IgD-negative memory B cell (primary cell): ENCODE measurements at regions not wholly inside any gene's neighbourhood (a gene's known extent, or its start where the extent isn't known, plus 50 kb on each side); places are given as distances from the start of the nearest gene placed in this dataset.

Experiments
- H3K27ac Mint-ChIP-seq, 3 donors: one replicate each; pipeline ENCODE4 v1.8.0; 2020 to 2022; ENCODE audit warnings: mild to moderate bottlenecking in 3 of 3, mixed read lengths in 3 of 3, moderate library complexity in 1 of 3
- H3K27me3 Mint-ChIP-seq: one replicate; pipeline ENCODE4 v1.8.0; 2021; ENCODE audit warnings: mixed read lengths
- H3K36me3 Mint-ChIP-seq: one replicate; pipeline ENCODE4 v1.8.0; 2020; ENCODE audit warnings: mild to moderate bottlenecking, mixed read lengths
- H3K4me1 Mint-ChIP-seq, 3 donors: one replicate each; pipeline ENCODE4 v1.8.0; 2020 to 2022; ENCODE audit warnings: mixed read lengths in 3 of 3, mild to moderate bottlenecking in 1 of 3
- H3K4me3 Mint-ChIP-seq, 4 donors: one replicate each; pipeline ENCODE4 v1.8.0; 2020 to 2022; ENCODE audit warnings: mild to moderate bottlenecking in 4 of 4, mixed read lengths in 4 of 4, moderate library complexity in 3 of 4
- H3K9me3 Mint-ChIP-seq, 3 donors: one replicate each; pipeline ENCODE4 v1.8.0; 2020 to 2021; ENCODE audit warnings: mixed read lengths in 3 of 3, mild to moderate bottlenecking in 1 of 3

DNA sequence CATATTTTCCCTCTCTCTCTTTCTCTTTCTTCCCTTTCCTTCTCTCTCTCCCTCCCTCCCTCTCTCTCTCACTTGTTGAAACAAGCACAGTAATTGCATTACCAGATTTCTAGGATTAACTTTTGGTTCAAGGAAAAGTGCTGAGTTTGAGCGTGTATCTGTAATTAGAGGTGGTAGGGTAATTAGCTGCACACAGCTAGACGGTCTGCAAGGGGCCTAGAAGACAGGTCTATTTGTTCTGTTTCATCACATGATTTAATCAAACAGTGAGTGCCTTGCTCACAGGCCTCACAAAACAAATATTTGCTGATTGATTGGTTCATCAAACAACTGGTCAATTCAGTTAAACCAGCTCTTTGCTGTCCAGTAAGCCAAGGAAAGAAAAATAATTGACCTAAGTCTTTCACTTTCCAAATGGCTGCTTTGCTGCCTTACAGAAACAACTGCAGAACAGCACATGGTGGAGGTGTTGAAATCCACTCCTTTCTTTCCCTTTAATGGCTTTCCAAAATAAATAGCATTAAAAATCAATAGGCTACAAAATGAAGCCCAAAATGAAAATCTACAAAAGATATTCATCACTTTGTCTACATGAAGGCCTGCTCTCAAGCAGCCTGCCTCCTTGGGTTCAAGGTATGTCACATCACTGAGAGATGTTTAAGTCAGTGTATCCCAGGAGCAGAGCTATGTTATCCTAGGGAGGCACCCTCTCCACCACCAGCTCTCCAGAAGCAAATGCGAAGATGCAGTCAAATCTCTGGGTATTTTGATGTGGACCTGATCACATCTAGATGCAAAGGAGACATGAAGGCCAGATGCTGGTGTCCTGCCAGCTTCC is 264.4 kb upstream of the SIX2 start:
- H3K9me3 Mint-ChIP-seq: no peaks in the 10 kb centered on the region
- no peak overlapping the region for H3K27ac Mint-ChIP-seq
- H3K36me3 Mint-ChIP-seq: no peaks in the 10 kb centered on the region
- peaks cover 14% of the 10 kb centered on the region for H3K27me3 Mint-ChIP-seq
- H3K4me1 Mint-ChIP-seq: no peaks in the 10 kb centered on the region
- no peak overlapping the region for H3K4me3 Mint-ChIP-seq

DNA sequence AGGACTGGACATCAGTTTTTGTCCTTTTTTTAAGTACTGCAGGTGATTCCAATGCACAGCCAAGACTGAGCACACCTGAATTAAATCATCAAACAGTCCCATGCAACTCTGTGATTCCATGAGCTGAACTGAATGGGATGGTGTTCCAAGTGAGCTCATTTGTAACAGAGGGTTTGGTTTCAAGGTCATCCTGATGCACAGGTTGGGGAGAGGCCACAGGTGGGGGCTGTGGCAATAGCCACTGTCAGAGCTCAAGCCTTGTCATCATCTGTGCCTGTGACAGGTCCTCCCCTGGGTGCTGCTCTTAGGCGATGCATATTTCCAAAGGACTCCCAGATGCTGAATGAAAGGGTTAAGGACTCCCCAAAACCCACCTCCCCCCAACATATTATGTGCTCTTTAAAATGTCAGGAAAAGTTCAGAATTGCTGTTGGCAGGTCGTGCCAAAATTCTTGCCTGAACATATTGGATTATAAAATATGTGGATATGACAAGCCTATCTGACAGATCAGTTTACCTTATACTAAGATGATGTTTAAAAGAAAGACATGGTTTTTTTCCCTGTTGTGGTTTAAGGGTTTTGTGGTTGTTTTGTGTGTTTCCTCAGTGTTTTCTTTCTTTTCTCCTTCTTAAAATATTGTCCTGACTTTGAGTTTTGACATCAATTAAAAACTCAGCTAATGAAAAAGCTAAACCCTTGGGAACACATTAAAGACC is 263.5 kb upstream of the SIX2 start:
- no peaks in the 10 kb centered on the region for H3K9me3 Mint-ChIP-seq
- no peak overlapping the region for H3K4me3 Mint-ChIP-seq
- H3K27me3 Mint-ChIP-seq: peaks cover 14% of the 10 kb centered on the region
- no peaks in the 10 kb centered on the region for H3K36me3 Mint-ChIP-seq
- H3K4me1 Mint-ChIP-seq: no peaks in the 10 kb centered on the region
- no peak overlapping the region for H3K27ac Mint-ChIP-seq

DNA sequence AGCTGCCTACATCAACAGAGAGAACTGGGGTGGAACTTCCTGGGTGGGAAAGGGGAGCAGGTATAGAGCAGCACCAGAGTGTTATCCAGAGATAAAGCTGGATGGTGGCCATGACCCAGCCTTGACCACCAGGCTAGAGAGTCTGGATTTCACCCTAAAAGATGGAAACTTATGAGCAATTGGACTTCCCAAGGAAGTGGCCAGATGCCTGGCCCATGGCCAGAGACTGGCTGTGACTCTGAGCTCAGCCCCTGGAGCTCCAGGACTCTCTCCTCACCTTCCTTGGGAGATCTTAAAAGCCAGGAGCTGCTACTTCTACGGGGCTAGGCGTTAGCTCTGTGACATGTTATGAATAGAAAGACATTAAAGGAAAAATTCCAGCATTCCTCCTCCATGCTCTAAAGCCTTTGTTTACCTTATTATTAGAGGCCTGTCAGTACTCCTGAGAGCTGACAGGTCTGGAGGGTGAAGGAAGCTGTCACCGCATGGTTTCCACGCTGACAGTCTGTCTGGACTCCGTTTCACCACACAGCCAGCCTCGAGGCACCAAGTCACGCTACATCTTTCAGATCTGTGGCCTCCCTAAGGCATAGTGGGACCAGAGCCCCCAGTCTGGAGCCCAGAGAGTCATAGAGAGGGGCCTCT is 260.0 kb upstream of the SIX2 start:
- H3K36me3 Mint-ChIP-seq: no peaks in the 10 kb centered on the region
- peaks cover 15% of the 10 kb centered on the region for H3K27me3 Mint-ChIP-seq
- H3K4me1 Mint-ChIP-seq: no peaks in the 10 kb centered on the region
- no peak overlapping the region for H3K4me3 Mint-ChIP-seq
- peaks cover 0 to 2% (median 0%) of the 10 kb centered on the region in 3 donors for H3K9me3 Mint-ChIP-seq
- H3K27ac Mint-ChIP-seq: peak overlapping the region in 1 of 3 donors; percentile 17

DNA sequence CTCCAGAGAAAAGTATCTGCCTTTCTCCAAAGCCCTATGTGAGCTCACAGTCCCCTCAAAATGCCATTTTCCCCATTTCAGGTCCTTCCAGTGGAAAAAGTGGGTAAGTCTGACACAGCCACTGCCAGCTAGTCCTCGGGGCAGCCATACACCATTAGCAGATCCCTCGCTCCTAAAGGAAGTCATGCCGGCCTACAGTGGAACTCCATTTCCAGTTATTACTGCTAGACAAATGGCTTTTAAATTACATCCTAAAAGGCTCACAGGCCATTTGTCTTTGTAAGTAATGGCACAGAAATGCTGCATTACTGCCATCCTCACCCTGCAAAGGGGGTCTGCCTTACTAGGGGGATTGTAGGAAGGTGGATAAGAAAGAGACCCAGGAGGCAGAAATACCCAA is 259.4 kb upstream of the SIX2 start:
- Mint-ChIP-seq H3K27me3 (peaks cover 18% of the 10 kb centered on the region), H3K27ac (no peak overlapping the region), H3K9me3 (peaks cover 0 to 2% (median 0%) of the 10 kb centered on the region in 3 donors)

DNA sequence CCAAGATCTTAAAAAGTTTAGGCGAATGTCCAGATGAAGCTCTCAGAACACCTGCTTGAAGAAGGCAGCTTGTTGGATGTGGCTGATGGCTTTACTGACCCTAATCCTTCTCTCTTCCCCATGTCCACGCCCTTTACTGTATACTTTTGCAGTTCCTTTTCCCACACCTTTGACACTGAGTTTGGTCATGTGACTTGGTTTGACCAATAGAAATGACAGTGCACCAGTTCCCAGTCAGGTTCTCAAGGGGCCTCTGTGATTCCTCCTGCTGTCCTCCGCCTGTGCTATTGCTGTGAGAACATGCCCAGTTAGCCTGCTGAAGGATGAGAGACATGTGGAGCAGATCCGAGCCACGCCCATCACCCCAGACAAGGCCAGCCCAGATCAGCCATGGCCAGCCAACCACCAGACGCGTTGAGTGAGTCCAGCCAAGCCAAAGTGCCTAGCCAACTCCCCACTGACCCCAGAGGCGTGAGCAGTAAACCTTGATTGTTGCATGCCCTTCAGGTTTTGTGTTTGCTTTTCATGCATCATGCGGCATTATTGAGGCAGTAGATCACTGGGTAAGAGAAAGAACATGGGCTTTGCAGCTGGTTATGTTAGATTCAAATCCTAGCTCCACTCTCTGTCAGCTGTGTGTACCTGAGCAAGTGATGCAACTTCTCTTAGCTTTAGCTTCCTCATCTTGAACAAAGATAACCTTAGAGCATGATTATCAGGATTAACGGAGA is 258.0 kb upstream of the SIX2 start:
- no peaks in the 10 kb centered on the region for H3K36me3 Mint-ChIP-seq
- H3K9me3 Mint-ChIP-seq: peaks cover 0 to 2% (median 0%) of the 10 kb centered on the region in 3 donors
- H3K27me3 Mint-ChIP-seq: peaks cover 20% of the 10 kb centered on the region
- no peak overlapping the region for H3K4me3 Mint-ChIP-seq
- no peak overlapping the region for H3K27ac Mint-ChIP-seq
- H3K4me1 Mint-ChIP-seq: peaks cover 0 to 4% (median 0%) of the 10 kb centered on the region in 3 donors

More for the DNA sequence above, 259.4 kb upstream of the SIX2 start:
- no peaks in the 10 kb centered on the region for H3K4me1 Mint-ChIP-seq
- no peak overlapping the region for H3K4me3 Mint-ChIP-seq
- H3K36me3 Mint-ChIP-seq: no peaks in the 10 kb centered on the region

DNA sequence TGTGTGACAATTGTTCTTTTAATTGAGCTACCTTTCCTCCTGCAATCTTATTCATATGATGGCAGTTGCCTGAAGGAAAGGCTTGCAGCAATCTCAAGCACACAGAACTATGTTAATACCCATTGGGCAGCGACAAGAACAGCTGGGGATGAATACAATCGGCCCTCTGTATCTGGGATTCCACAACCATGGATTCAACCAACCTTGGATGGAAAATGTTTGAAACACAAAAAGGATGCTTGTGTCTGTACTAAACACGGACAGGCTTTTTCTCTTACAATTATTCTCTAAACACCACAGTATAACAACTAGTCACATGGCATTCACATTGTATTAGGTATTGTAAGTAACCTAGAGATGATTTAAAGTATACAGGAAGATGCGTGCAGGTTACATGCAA is 256.1 kb upstream of the SIX2 start:
- Mint-ChIP-seq H3K36me3 (no peaks in the 10 kb centered on the region), H3K4me3 (no peak overlapping the region), H3K4me1 (peaks cover 0 to 4% (median 0%) of the 10 kb centered on the region in 3 donors), H3K27me3 (peaks cover 11% of the 10 kb centered on the region), H3K27ac (no peak overlapping the region), H3K9me3 (peaks cover 0 to 2% (median 0%) of the 10 kb centered on the region in 3 donors)

DNA sequence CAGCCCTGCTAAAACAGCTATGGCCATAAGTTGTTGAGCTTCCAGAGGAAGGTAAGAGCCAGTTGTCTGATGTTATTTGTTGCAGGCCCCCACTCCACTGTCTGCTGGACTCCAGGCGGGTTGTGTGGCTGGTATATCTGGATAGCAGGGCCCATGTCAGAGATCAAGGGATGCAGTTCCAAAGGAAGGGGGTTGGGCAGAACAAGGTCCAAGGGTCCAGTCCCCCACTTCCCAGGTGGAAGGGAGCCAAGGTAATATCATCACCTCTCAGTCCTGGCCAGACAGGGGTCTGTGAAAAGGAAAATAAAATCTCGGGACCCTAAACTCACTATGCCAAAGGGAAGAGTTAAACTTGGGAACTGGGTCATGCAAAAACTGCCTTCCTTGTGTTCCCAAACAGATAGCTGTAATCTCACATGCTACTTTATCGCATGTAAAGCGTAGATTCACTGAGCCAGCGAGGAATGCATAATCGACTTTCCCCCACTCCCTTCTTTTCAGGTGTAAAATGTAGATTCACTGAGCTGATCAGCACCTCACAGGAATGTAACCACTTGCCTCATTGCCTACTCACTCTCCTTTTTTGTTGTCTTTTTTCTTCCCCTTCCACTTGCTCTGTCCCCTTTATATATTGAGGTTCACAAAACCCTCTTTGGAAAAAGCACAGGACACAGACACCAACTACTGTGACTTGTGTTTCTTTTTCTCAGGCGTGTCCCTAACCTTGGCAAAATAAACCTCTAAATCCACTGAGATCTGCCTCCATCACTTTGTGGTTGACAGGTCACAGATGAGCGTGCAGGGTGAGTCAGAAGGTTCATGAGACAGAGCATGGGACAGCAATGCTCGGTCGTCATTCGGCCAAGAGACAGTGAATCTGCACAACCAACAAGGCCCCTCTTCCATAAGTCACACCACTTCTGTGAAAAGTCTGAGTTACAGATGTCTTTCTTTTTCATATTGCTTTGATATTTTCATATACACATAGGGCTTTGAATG is 255.3 kb upstream of the SIX2 start:
- H3K36me3 Mint-ChIP-seq: no peaks in the 10 kb centered on the region
- H3K4me3 Mint-ChIP-seq: no peak overlapping the region
- H3K4me1 Mint-ChIP-seq: peaks cover 0 to 4% (median 0%) of the 10 kb centered on the region in 3 donors
- H3K27ac Mint-ChIP-seq: no peak overlapping the region
- peaks cover 0 to 2% (median 0%) of the 10 kb centered on the region in 3 donors for H3K9me3 Mint-ChIP-seq
- H3K27me3 Mint-ChIP-seq: peaks cover 11% of the 10 kb centered on the region

DNA sequence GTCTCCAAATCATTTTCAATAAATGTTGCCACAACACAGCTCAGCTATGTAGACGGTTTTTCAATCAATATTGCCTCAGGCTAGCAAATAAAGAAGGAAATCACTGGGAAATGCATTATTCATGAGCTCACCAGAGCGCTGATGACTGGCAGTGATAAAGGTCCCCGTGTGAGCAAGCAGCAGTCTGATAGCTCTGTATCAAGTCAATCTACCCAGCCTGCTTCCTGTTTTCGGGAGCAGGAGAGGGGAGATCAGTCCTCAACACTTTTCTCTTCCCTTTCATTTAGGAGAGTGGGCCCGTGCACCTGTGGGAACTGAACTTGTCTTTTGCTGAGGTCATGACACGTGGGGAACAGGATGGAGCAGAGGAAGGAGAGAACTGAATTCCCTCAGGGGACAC is 253.9 kb upstream of the SIX2 start:
- H3K36me3 Mint-ChIP-seq: no peaks in the 10 kb centered on the region
- H3K4me1 Mint-ChIP-seq: peaks cover 0 to 4% (median 0%) of the 10 kb centered on the region in 3 donors
- H3K27ac Mint-ChIP-seq: no peak overlapping the region
- H3K27me3 Mint-ChIP-seq: peaks cover 16% of the 10 kb centered on the region
- peaks cover 0 to 2% (median 0%) of the 10 kb centered on the region in 3 donors for H3K9me3 Mint-ChIP-seq
- no peak overlapping the region for H3K4me3 Mint-ChIP-seq

DNA sequence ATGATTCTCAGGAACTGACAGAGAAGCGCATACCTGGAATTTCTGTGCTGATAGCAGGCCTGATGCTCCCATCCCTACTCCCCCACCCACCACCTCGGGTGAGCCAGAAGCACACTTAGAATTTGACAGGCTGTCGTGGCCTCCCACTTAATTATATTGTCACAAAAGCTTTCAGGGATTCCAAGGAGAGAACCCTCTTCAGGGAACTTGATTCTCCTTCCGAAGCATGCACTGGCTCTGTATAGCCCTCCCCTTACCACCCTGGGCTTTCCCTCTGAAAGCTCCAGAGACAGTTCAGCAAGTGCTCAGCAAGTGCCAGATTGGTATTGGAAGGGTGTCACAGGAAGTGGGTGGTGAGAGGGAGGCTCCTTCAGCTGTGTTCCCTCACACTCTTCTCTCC is 252.5 kb upstream of the SIX2 start:
- Mint-ChIP-seq H3K4me1 (peaks cover 0 to 4% (median 0%) of the 10 kb centered on the region in 3 donors), H3K36me3 (no peaks in the 10 kb centered on the region), H3K27ac (no peak overlapping the region), H3K9me3 (peaks cover 0 to 2% (median 0%) of the 10 kb centered on the region in 3 donors), H3K4me3 (no peak overlapping the region), H3K27me3 (peaks cover 13% of the 10 kb centered on the region)

DNA sequence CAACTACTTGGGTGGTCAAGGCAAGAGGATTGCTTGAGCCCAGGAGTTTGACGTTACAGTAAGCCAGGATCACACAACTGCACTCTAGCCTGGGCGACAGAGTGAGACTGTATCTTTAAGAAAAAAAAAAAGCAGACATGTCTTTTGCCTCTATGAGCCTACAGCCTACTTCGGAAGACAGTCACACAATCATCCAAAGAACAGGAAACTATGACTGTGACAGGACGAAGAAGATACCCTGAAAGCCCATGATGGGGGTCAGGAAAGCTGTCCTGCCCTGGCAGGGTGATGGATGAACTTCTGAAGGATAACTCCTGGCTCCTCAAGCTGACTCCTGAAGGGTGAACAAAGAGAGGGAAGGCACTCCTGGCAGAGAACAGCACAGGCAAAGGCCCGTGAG is 251.7 kb upstream of the SIX2 start:
- peaks cover 0 to 4% (median 0%) of the 10 kb centered on the region in 3 donors for H3K4me1 Mint-ChIP-seq

DNA sequence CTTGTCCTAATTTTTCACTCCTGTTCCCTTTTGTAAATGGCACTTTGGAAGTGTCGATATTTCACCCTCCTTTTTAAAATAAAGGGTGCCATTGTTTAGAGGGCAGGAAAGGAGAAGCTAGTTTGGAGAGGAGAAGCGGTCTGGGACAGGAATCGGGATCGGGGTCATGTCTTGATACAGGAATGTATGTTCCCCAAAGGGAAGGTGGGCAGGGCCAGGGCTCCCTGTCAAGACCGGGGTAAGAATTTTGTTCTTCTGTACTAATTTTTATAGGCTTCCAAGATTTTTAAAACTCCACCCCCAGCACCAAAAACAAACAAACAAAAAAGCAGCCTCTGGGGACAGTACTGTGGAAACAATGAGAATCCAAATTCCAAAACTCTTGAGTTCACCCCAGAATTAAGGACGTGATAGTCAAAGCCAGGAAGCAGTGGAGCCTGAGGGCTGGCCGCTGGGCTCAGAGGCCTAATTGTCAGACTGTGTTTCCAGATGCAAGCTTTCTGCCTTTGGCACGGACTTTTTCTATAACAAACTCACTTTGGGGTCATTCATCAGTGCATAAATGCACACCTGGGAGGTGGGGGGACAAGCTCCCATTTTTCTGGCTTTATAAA is 250.4 kb upstream of the SIX2 start:
- H3K4me1 Mint-ChIP-seq: peaks cover 0 to 4% (median 0%) of the 10 kb centered on the region in 3 donors
- peaks cover 13% of the 10 kb centered on the region for H3K27me3 Mint-ChIP-seq
- no peaks in the 10 kb centered on the region for H3K9me3 Mint-ChIP-seq
- H3K36me3 Mint-ChIP-seq: no peaks in the 10 kb centered on the region
- H3K27ac Mint-ChIP-seq: no peak overlapping the region
- no peak overlapping the region for H3K4me3 Mint-ChIP-seq

More for the DNA sequence above, 251.7 kb upstream of the SIX2 start:
- Mint-ChIP-seq H3K4me3 (no peak overlapping the region), H3K27me3 (peaks cover 13% of the 10 kb centered on the region), H3K27ac (no peak overlapping the region), H3K9me3 (no peaks in the 10 kb centered on the region), H3K36me3 (no peaks in the 10 kb centered on the region)

DNA sequence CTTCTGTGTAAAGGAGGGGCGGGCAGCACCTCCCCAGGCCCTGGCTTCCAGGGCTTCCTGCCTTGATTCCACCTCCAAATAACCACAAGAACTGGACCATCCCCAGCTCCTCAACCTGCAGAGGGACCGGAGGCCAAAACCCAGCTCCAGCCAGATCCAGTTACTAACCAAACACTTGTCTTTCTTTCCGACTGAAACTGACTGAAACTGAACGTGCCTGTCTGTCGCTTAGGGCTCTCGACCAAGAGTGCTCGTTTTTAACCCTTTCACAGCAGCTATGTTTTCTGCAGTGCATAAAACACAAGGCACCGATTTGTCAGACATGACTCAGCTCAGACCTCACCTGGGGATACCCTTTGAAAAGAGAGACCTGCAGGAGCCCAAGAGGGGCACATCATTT is 249.9 kb upstream of the SIX2 start:
- H3K36me3 Mint-ChIP-seq: no peaks in the 10 kb centered on the region
- no peak overlapping the region for H3K4me3 Mint-ChIP-seq

DNA sequence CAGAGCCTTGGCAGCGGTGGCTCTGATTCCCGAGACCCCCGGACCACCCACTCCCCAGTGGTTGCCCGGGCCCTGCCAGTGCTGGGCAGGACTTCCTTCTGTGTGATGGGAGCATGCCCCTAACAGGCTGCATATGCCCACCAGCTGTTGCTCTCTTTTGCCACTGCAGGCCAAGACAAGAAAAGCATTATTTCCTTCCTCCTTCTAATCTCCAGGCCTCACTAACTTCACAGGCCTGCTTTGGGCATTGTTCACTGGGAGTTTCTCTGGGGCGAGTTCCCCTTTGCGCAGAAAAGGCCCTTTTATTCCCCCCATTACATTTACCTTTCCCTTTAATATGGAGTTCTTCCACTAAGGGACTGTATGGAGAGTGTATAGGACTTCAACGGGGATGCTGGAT is 249.1 kb upstream of the SIX2 start:
- peaks cover 0 to 2% (median 0%) of the 10 kb centered on the region in 3 donors for H3K4me1 Mint-ChIP-seq
- no peak overlapping the region for H3K27ac Mint-ChIP-seq
- H3K27me3 Mint-ChIP-seq: peaks cover 10% of the 10 kb centered on the region
- no peaks in the 10 kb centered on the region for H3K36me3 Mint-ChIP-seq
- no peaks in the 10 kb centered on the region for H3K9me3 Mint-ChIP-seq
- no peak overlapping the region for H3K4me3 Mint-ChIP-seq

More for the DNA sequence above, 249.9 kb upstream of the SIX2 start:
- Mint-ChIP-seq H3K4me1 (peaks cover 0 to 4% (median 0%) of the 10 kb centered on the region in 3 donors), H3K9me3 (no peaks in the 10 kb centered on the region), H3K27me3 (peaks cover 12% of the 10 kb centered on the region), H3K27ac (no peak overlapping the region)
